Adrenal gland (tissue), 9 donors: ENCODE measurements at regions not wholly inside any gene's neighbourhood (a gene's known extent, or its start where the extent isn't known, plus 50 kb on each side); places are given as distances from the start of the nearest gene placed in this dataset.

Source experiments
- DNase-seq, 7 donors: peaks; one replicate each; pipeline ENCODE4 v3.0.0-alpha.2; 2019 to 2020
- H3K27ac ChIP-seq, 5 donors: fragments of 200-600 bp; sonication (generic) in 4 of 5; 1 replicate in 3 of 5; 2 replicates in 2 of 5; pipeline versions ENCODE4 v1.5.1 to v1.8.0; 2016 to 2020; ENCODE audit warnings: mild to moderate bottlenecking in 1 of 5
- H3K27me3 ChIP-seq: fragments of 200-600 bp; 2 replicates; pipeline ENCODE4 v1.8.0; 2021
- H3K36me3 ChIP-seq, 2 donors: fragments of 200-600 bp; replicated peaks in 1 of 2; 1 replicate in 1 of 2; 2 replicates in 1 of 2; pipeline versions ENCODE4 v1.5.1 to v1.8.0; 2018 to 2022
- H3K4me1 ChIP-seq, 2 donors: fragments of 200-600 bp; replicated peaks in 1 of 2; 1 replicate in 1 of 2; 2 replicates in 1 of 2; pipeline versions ENCODE4 v1.5.1 to v1.8.0; 2018 to 2021
- H3K4me3 ChIP-seq, 4 donors: fragments of 200-600 bp; sonication (generic) in 3 of 4; one replicate each; pipeline ENCODE4 v1.5.1; 2016 to 2018
- H3K9me3 ChIP-seq, 3 donors: fragments of 200-600 bp; sonication (generic) in 1 of 3; replicated peaks in 1 of 3; 1 replicate in 2 of 3; 2 replicates in 1 of 3; pipeline versions ENCODE4 v1.5.1 to v1.8.0; 2016 to 2021
- CTCF ChIP-seq, 6 experiments: fragments of 450-650 bp in 4 of 6; fragments of 200-600 bp in 2 of 6; sonication (generic) in 1 of 6; IDR thresholded peaks; 1 replicate in 5 of 6; 2 replicates in 1 of 6; pipeline versions ENCODE4 v1.5.1 to v1.8.0; 2016 to 2021; ENCODE audit warnings: antibody characterized with exemption in 6 of 6, mild to moderate bottlenecking in 2 of 6, moderate library complexity in 1 of 6
- POLR2A ChIP-seq, 2 donors: fragments of 450-650 bp; IDR thresholded peaks; one replicate each; pipeline ENCODE4 v1.6.1; 2017; ENCODE audit warnings: antibody characterized with exemption in 2 of 2, mild to moderate bottlenecking in 2 of 2, moderate library complexity in 1 of 2
- WGBS, 4 donors: extraction: QIAGEN DNeasy Blood & Tissue Kit in 2 of 4; methylation state at CpG; one replicate each; pipeline versions ENCODE4 v1.1.5 to v1.1.7; 2013 to 2017; 5-methylcytosine and 5-hydroxymethylcytosine counted together
- intact Hi-C, 2 donors: fragments of 100-400 bp; cut with DNase I; formaldehyde crosslinking; loops; one replicate each; pipeline versions ENCODE4 v1.14.1 to v1.15.0; 2022 to 2023
- donor health status: healthy with polysubstance abuse.
- donor health status: Bipolar disorder and iron deficiency.
- donor health status: DM: yes; HTN: yes; CAD: no.
- donor health status: DM: no; HTN: no; CAD: no.
- donor health status: DM: no; HTN: no; CAD: no.

GRCh38 chr11:44361813-44362212, 51.9 kb upstream of the ALX4 start:
- Histone ChIP-seq H3K4me1 (no peaks in the 10 kb centered on the region), H3K36me3 (no peaks in the 10 kb centered on the region), H3K4me3 (no peak overlapping the region), H3K9me3 (no peaks in the 10 kb centered on the region), H3K27me3 (no peaks in the 10 kb centered on the region), H3K27ac (no peak overlapping the region)
- intact Hi-C loops = no loop called here
- no peak for DNase-seq
- TF ChIP-seq POLR2A (IDR thresholded peaks at IDR 0.05) (no peak), CTCF (IDR thresholded peaks at IDR 0.05) (no peak)
- 40 to 47% (median 43%) methylated on average over 11 to 15 of the region's 15 CpGs for WGBS, 4 donors

DNA sequence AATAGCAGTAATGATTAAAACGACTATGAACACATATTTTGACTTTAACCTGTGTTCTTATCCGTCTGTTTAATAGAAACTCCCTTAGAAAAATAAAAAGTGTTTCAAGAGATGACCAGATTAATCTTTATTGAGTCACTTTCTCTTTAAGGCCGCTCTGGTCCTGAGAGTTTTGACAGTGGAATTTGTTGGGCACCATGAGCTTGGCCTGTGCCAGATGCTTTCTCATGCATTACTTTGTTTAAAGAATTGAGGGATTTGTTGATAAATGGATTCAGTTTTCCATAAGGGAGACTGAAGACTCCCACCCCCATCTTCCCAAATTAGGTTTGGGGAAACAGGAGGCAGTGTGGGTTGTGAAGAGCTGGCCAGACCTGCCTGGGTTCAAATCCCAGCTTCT, 53.2 kb upstream of the ALX4 start:
- Histone ChIP-seq H3K4me1 (no peaks in the 10 kb centered on the region), H3K27ac (no peak overlapping the region), H3K4me3 (no peak overlapping the region), H3K9me3 (no peaks in the 10 kb centered on the region), H3K27me3 (no peaks in the 10 kb centered on the region), H3K36me3 (no peaks in the 10 kb centered on the region)
- no peak for DNase-seq
- WGBS, 4 donors = 51 to 80% (median 69%) methylated on average over 3 of the region's 3 CpGs
- TF ChIP-seq POLR2A (IDR thresholded peaks at IDR 0.05) (no peak), CTCF (IDR thresholded peaks at IDR 0.05) (no peak)
- intact Hi-C loops = no loop called here

GRCh38 chr11:44364596-44364995, 54.7 kb upstream of the ALX4 start:
- no peak for DNase-seq
- 65 to 84% (median 76%) methylated on average over 3 of the region's 3 CpGs for WGBS, 4 donors
- intact Hi-C loops = no loop called here
- TF ChIP-seq CTCF (IDR thresholded peaks at IDR 0.05) = no peak
- TF ChIP-seq POLR2A (IDR thresholded peaks at IDR 0.05) = no peak
- H3K27ac ChIP-seq = no peak overlapping the region
- H3K4me1 ChIP-seq = no peaks in the 10 kb centered on the region
- H3K9me3 ChIP-seq = no peaks in the 10 kb centered on the region
- no peak overlapping the region for H3K4me3 ChIP-seq
- no peaks in the 10 kb centered on the region for H3K36me3 ChIP-seq
- no peaks in the 10 kb centered on the region for H3K27me3 ChIP-seq

DNA sequence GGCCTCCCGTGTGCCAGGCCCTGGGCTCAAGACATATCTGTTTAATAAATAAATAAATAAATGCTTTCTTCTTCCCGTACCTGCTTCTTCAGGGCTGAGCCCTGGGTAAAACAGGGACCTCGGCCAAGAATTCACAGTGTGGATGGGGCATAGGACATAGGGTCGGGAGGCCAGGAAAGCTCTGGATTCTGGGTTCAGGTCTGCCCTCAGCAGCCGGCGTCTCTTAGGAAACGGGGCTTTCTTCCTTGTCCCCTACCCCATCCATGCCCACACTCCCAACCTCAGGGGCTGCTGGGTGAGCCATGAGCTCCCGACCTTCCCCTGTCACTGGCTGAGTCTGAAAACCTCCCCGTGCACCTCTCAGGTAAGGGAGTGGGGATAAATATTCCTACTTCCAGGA, 55.7 kb upstream of the ALX4 start:
- WGBS, 4 donors = 73 to 91% (median 88%) methylated on average over 9 of the region's 9 CpGs
- Histone ChIP-seq H3K27me3 (no peaks in the 10 kb centered on the region), H3K27ac (no peak overlapping the region), H3K9me3 (no peaks in the 10 kb centered on the region), H3K4me1 (no peaks in the 10 kb centered on the region), H3K4me3 (no peak overlapping the region), H3K36me3 (no peaks in the 10 kb centered on the region)
- intact Hi-C loops = no loop called here
- TF ChIP-seq CTCF (IDR thresholded peaks at IDR 0.05) = no peak
- no peak for DNase-seq
